GM18870 (cell line): ENCODE measurements at regions not wholly inside any gene's neighbourhood (a gene's known extent, or its start where the extent isn't known, plus 50 kb on each side); places are given as distances from the start of the nearest gene placed in this dataset.

Source experiments
- ATAC-seq: cut with Tn5 transposase; IDR thresholded peaks from one replicate; pipeline ENCODE4 v1.9.1; 2021; ENCODE audit warnings: moderate library complexity; ENCODE audit not compliant: unreplicated experiment

DNA sequence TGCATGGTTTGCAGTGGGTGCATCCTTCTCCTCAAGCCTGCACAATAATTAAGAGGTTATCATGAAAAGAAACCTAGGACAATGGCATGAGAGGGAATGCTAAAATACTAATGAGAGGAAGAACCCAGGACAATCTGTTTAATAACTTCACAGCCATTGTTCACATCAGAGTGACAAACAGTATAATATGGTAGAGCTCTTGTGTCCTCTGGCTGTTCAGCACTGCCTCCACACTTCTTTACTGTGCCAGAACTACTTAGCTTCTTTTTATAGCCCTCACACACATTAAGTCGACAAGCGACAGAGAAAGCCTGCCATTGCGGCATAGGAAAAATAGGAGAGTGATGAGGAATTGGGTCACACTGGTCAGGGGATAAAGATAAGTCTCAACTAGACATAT is 65.0 kb upstream of the MEIS2 start:
- no peak for ATAC-seq

DNA sequence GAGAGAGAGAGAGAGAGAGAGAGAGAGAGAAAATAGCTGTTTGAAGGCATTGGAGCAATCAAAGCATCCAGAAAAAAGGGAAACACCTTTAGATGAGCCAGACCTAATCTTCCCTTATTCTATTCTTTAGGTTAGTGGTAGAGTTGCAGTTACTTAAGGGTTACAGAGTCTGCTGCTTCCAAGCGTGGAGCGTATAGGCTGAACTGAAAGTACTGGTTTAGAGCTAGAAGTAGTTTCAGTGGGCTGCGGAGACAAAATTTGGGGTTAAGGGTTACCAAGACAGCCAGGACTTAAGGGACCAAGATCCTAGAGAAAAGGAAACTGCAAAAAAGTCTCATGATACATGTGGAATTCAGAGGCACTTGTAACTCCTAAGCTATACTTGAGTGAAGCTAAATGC is 66.1 kb upstream of the MEIS2 start:
- ATAC-seq: no peak

DNA sequence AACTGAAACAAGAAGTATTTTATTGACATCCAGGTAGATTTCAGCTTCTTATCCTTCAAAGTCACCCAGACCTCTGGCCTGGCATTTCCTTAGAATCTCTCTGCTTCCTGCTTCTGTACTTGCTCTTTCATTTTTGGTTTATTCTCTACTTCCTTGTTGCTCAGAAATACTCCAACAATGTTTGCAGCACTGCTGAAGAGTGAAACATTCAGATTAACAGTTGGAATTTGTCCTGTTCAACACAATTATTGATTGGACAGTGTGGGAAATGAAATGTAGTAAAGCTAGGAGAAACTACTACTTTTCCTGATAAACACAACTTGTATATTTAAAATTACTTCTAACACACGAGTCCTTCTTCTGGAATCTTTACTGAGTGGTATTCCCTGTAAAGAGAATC is 81.0 kb upstream of the MEIS2 start:
- ATAC-seq: no peak

DNA sequence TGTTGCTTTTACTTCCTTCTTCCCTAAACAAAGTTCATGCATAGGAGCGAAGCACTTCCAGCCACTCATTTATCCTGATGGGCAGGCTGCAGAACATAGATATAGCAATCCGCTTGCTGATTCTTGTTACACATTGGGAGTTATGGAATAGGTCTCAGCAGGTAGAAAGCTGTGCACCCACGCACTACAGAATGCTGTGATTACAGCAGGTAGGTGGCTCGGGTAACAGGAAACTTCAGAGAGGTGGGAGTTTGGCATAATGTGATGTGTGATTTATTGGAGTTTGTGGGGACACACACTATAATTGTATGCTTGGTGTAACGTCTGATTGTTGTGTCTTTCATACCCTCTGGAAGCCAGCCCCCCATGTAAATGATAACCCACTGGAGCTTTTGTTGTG is 99.2 kb upstream of the MEIS2 start:
- no peak for ATAC-seq

DNA sequence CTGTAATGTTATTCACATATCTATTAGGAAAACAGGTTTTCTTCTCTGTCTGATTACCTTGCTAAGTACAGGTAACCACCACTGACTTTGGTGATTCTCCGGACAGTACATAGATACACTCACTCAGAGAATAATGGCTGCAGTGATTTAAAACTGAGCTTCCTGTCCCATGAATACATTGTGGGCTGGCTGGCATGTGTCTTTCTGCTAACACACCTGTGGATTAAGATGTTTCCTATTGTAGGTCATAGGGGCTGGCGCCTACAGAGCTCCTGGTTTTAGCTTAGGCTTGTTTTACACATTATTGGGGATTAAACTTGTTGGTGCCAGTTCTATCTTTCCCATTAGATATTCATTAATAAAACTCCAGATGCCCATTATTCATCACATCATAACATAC is 102.7 kb upstream of the MEIS2 start:
- no peak for ATAC-seq

DNA sequence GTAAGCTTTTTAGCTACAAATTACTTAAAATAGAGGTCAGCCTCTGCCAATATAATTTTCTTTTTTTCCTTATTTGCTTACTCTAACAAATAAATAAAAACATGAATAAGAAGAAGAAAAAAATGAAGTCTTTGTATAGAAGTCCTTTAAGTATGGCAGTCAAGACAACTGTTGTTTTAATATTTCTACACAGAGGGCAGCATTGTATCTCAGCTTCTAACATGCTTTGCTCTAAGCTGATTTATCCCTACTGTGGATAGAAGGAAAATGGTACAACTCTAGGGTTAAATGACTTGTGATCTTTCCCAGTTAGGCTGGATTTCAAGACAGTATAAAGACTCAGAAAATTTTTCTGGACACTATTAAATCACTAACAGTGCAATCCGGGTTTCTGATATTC is 104.3 kb upstream of the MEIS2 start:
- ATAC-seq: no peak

DNA sequence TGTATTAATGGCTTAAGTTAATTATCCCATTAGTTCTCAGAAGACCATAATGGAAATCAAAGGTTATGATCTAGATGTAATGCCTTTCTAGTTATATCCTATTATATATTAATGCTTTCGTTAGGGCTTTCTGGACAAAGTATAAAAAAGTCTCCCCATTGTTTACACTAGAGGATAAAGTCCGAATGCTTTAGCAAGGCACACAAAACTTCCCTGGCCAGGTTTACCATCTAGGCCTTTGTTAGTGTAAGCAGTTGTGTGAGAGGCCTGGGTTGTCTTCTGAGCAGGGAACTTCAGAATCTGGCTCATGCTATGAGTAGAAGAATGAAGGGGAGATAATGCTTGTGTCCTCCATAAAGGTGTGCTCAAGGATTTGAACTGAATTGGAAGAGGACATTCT is 106.3 kb upstream of the MEIS2 start:
- no peak for ATAC-seq

DNA sequence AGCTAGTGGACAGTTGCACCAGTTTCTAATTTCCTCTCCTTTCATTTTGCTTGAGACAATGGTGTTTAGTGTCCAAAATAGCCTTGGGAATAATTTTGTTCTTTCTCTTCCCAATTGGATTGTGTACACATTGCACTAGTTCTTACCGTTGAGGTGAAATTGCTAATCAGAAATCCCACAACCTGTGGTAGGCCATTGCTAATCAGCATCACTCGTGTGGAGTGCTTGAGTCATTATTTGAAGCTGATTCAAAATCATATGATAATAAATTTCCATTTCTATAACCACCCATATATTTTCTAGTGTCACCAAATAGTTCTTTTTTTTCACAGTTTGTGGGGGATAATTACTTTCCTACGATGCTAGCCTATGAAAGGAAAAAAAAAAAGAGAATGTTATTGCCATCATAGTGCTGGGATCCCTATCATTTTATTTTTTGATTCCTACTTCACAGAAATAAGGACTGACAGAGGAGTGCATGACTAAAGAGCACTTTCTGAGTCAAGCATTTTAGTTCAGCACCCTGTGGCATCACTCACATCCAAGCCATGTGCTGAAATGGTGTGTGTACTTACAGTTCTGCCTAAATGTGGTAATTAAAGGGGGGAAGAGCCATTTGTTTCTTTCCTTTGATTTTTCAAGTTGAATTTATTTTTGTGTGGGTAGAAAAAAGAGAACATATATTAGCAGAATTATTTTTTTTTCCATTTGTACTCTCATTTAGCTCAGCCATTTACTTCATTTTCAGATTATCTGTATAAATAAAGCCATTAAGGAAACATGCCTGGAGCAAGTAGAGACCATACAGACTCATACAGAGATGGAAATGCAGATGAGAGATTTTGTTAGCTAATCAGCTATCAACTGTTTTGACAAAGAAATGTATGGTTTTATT is 108.0 kb upstream of the MEIS2 start:
- ATAC-seq: no peak

DNA sequence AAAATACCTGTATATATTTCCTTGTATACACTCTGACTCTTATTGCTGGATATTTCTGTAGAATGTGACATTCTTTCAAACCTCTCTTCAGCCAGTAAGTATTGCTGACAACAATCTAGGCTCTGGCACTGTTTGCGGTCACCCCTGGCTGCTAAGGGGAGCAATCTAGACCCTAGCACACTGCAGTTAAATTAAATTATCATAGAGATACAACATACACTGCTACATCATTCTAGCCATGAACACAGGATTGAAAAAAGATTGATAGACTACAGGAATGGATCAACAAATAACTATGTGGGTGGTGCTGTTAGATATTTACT is 108.7 kb upstream of the MEIS2 start:
- ATAC-seq: no peak

DNA sequence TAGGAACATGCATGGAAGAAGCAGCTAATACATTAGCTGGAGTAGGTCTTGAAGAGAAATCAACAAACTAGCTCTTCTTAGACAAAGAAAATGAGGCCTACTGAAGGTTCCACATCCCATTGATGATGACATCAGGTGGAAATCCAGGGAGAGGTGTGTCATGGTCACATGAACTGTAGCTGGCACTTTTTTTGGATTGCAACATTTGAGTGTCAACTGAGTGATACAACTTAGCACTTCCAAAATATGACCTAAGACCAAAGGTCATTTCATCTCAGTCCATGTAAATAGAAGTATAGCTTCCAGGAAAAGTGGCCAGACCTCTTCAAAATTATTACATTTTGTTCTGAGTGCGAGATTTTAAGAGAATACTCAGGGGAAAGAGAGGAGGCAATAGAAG is 117.2 kb upstream of the MEIS2 start:
- ATAC-seq: no peak

DNA sequence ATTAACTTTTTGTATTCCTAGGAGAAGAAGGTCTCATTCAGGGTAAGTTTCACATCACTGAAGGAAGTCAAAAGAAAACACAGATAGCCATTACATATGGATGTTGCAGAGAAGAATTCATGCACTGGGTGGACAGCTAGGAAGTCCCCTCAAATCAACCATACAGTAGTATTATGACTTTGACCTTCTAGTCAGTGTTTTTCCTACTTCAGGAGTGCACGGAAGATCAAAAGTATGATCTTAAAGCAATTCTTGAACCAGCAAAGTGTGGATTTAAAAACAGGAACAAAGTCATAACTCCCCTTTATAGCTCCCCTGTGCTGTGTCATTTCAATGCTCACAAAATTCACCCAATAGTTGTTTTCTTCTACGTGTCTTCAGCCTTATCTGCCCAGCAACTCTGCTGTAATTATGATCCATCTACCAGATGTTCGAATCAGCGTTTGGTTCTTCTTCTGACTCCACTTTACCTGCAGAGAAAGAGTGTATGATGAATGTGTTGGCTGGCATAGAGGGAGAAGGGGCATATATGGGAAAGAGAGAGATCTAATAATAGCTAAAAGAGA is 118.1 kb upstream of the MEIS2 start:
- no peak for ATAC-seq

DNA sequence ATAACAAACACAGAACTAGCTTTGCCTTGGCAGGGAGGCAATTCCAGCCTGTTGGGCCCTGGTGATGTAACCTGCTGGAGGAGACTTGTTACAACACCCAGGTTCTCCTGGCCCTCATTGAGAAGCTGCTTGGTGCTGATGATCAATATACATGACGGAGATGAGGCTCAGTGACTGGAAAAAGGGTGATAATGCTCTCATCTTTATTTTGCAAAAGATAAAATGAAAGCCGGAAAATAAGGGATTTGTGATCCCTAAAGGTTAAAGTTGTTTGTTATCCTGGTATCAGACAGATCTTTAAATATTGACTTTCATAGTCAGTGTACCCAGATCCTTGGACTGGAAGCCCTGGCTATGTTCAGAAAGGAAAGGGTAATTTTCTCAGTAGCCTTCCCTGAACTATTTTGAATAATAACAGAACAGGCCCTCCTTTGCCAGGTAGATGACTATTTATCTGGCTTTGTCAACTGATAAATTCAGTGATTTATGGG is 118.9 kb upstream of the MEIS2 start:
- ATAC-seq: no peak

DNA sequence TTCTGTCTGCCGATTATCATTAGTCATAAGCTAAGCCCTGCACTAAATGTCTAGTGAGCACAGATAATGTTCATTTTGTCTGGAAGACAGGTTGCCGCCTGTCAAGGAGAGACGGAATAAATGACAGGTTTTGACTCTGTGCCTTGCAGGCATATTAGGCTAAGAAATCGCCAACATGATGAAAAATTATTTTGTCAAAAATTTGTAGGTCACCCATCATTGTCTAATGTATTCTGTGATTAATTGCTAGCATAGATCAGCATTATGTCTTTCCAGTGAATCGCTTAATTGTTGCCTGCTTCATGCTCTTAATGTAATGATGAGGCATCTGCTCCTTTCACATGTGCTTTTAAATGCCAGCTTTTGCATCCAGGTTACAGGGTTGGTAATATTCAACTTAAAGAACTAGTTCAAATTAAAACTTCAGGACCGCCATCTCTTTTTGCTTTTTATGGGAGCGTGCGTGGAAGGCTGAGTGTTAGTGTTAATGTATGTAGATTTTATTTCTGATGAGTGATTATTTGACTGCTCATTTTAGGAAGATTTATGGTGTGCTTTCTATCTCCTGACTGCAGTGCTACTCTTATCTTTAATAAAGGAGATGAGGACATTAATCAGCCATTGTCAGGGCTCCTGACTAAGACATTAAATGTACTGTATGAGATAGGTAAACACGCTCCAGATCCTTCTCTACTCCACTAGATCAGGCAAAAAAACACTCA is 120.8 kb upstream of the MEIS2 start:
- no peak for ATAC-seq

DNA sequence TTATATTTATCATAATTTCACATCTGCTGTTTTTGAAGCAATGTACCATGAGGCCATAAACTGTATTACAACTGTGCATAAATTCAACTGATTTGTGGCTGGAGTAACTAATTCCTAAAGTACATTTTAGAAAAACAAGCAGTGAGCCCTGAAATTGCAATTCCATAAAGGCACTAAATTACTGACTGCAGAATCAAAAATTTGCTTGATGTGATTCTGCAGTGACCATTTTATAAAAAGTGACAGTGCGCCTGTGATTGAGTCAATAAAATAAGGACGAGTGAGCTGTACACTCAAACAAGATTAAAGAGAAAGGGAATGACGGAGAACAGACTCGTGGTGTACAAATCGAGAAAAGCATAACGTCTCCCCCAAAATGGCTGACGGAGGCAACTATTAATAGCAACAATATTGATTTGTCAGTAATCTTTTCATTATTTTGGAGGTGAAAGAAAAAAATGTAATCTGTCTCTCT is 121.4 kb upstream of the MEIS2 start:
- ATAC-seq: no peak

DNA sequence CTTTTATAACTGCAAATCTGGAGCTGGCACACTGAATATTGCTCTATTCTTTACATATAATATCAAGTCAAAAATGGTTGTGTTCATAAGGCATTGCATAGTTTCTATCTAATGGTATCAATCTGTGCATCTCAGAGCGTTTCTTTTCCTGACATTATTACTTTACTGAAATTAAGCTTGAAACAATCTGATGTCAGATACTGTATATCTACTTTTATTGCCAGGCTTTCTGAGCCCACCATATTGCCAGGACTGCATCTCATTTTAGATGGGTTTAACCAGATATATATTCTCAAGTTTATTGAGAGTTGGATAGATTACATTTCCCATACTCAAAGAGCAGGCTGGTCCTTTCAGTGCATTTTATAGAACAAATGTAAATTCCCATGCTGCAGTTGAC is 122.7 kb upstream of the MEIS2 start:
- no peak for ATAC-seq

DNA sequence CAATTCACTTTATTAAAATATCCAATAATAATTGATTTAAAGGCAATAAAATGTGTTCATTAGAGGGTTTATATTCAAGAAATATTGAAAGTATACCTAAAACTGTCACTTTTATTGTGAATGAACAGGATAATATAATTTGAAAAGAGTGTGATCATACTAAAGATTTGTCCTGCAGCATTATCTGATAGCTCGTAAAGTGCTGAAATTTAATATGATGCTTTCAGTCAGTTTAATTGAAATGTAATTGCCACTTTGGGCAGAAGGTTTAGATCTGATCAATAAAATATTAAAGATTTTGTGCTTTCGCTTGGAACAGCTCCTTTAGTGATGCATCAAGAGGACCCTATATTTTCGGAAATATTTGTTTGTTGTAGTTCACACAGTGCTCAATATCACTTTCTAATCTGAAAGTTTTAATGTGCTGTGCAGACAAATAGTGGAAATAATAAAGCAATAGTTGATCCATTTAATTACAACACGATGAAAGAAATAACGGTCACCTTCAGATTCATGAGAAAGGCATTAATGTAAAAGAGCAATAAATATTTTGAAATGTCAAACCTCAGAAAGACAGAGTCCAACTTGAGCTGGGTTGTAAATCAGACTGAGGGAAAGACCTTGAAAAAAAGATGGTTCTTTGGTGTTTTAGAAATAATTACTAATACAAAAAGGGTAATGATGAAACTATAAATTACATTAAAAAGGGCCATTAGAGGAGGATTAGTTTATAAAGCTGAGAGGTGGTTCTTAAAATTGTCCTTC is 129.7 kb upstream of the MEIS2 start:
- no peak for ATAC-seq

DNA sequence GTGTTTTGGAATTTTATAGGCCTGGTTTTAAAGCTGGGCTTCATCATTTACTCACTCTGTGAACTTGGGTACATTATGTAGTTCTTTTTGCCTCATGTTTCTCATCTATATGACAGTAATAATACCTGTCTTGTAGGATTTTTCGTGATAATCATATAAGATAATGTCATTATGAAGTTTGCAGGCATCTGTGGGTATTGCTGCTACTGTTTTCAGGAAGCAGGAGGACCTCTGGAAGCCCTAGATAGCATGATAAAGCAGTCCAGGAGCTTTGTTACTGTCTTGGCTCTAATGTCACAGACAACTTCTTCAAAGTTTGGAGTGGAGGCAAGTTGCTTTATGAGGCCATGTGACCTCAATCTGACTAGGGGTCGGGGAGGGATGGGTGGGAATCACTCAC is 145.0 kb upstream of the MEIS2 start:
- no peak for ATAC-seq

DNA sequence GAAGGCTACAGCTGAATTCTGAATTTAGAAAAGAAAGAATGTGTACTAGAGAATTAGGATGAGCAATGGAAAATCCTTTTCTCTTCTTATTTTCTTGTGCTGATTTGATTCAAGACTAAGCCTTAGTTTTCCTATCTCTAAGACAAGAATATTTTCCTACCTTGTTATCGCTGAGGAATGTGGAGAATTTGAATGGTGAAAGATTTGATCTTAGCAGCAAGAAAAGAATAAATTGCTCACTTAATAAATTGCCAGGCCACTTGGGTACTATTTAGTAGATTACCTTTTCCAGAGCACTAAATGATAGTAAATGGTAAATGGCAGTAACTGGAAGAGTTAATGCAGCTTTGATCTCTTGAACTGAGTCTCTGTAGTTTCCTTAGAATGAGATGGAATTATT is 145.7 kb upstream of the MEIS2 start:
- no peak for ATAC-seq

DNA sequence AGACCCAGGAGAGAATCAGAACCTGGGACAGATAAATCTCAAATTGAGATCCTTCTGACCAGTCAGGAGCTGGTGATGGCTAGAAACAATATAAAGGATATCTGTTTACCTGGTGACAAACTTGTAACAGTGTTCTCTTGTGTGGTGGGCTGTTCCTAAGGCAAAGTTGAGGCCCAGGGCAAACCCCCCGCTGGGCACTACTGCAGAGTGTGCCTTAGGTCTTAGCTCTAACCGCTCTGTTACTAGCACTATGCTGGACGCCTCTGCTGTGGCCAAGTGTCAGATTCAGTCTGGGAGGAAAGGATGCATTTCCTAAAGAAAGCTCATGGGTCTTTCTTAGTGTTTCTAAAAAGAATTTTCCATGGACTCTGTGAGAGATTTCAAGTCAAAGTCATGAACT is 146.5 kb upstream of the MEIS2 start:
- ATAC-seq: no peak

DNA sequence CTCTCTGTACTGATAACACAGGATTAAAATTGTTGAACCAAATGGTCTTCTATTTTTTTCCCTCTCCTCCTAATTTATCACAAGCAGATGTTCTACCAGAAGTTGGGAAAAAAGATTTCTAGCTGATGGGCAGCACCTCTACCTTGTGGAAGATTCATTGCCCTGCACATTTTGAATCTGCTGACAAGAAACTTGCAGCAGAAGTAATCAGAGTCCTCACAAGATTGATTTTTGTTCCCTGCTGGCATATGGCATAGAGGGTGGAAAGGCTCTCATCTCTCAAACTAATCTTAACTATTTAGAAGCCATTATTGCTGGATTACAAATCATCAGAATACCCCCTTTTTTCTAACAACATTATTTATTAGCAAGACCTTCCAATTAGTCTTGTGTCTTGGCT is 148.9 kb upstream of the MEIS2 start:
- ATAC-seq: no peak

DNA sequence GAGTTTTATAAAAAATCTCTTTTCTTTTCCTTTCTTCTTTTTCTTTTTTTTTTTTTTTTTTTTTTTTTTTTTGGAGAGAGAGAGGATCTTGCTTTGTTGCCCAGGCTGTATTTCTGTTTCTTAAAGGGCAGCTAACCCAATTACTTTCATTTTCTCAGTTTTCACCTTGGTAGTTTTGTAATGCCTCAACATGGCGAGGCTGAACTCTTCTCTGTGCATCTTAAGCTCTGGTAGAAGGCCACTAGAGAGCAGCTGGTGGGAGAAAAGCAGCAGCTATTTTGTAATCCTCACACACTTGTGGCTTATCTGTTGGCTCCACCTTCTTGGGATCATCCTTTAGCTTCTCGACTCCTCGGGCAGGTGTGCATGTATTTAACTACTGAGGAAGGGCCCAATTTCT is 152.2 kb upstream of the MEIS2 start:
- ATAC-seq: no peak
